ENCODE measurements at regions not wholly inside any gene's neighbourhood (a gene's known extent, or its start where the extent isn't known, plus 50 kb on each side); places are given as distances from the start of the nearest gene placed in this dataset.

DNA sequence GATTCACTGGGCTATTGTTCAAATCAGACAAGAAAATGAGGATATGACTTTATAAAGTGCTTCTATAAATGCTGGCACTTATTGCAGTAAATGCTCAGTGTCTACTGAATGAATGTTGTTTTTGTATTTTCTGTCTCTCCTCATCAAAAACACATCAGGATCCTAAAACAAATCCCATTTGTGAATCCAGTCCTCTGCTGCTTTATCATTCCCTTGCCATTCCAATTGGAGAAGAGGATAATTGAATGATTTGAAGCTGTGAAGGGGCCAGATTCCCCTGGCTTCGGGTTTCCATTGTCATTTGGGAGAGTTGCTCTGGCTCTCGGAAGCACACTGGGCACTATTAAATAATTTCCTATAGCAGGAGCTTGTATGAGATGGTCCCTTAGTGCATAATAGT is 666.8 kb downstream of the ACTL7B start:
- TF ChIP-seq, protein P1, sequence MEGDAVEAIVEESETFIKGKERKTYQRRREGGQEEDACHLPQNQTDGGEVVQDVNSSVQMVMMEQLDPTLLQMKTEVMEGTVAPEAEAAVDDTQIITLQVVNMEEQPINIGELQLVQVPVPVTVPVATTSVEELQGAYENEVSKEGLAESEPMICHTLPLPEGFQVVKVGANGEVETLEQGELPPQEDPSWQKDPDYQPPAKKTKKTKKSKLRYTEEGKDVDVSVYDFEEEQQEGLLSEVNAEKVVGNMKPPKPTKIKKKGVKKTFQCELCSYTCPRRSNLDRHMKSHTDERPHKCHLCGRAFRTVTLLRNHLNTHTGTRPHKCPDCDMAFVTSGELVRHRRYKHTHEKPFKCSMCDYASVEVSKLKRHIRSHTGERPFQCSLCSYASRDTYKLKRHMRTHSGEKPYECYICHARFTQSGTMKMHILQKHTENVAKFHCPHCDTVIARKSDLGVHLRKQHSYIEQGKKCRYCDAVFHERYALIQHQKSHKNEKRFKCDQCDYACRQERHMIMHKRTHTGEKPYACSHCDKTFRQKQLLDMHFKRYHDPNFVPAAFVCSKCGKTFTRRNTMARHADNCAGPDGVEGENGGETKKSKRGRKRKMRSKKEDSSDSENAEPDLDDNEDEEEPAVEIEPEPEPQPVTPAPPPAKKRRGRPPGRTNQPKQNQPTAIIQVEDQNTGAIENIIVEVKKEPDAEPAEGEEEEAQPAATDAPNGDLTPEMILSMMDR (conservative IDR thresholded peaks at IDR 0.05) = no peak
- no peak overlapping the region for H3K27ac ChIP-seq

DNA sequence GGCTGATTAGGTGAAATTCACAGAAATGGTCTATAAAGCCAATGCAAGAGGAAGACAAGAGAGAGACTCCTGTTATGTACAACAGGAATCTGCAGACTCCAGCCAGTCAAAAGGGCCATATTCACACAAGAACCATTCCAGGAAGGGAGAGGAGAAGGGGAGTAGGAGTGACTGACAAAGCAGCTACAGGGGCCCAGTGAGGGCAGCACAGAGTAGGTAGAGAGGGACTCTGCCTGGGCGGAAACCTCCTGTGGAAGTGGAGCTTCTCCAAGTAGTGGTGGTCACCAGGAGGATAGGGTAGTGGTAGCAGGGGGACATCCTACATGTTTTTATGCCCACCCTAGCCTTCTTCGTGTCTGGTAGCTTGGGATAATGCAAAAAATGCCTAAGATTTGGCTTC is 667.3 kb downstream of the ACTL7B start:
- TF ChIP-seq, protein P1 (conservative IDR thresholded peaks at IDR 0.05) = no peak
- no peak overlapping the region for H3K27ac ChIP-seq

DNA sequence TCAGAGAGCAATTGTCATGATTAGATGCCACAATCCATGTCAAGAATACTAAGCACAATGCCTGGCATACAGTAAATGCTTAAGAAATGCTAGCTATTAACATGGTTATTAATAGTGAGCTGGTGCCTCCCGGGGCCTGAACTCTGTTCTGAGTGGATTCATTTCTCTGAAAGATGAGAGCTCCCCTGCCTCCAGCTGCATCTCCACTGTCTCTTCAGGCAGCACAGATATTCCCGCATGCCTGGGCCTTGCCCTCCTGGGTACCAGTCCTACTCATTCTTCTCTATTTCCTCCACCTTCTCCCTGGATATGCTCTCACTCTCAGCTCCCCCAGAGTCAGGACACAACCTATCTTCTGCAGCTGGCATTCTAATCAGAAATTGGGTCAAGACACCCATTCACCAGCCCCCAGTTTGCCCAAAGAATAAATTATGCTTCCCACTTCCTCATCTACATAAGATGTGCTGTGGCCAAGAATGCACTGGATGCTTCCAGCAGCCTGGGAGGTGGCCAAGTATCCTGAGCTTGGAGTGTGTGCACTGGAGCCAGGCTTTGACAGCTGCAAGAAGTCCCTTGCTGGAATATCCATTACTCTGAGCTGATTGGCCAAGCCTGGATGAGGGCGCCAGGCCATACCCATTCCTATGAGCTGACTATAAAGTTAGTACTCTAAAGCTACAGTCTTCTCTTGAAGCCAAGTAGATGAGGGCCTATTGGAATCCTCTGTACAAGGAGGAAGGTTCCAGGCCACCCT is 669.0 kb downstream of the ACTL7B start:
- TF ChIP-seq, protein P1 (conservative IDR thresholded peaks at IDR 0.05) = no peak
- H3K27ac ChIP-seq = no peak overlapping the region

DNA sequence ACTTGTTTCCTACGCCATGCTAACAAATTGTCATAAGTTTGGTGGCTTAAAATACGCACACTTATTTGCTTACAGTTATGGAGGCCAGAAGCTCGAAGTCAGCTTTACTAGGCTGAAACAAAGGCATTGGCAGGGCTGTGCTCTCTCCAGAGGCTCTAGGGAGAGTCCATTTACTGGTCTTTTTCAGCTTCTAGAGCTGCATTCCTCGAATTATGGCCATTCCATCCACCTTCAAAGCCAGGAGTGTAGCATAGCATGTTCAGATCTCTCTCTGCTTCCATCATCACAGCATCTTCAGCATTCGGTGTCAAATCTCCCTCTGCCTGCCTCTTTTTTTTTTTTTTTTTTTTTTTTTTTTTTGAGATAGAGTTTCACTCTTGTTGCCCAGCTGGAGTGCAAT is 670.2 kb downstream of the ACTL7B start:
- TF ChIP-seq, protein P1 (conservative IDR thresholded peaks at IDR 0.05) = no peak
- no peak overlapping the region for H3K27ac ChIP-seq

DNA sequence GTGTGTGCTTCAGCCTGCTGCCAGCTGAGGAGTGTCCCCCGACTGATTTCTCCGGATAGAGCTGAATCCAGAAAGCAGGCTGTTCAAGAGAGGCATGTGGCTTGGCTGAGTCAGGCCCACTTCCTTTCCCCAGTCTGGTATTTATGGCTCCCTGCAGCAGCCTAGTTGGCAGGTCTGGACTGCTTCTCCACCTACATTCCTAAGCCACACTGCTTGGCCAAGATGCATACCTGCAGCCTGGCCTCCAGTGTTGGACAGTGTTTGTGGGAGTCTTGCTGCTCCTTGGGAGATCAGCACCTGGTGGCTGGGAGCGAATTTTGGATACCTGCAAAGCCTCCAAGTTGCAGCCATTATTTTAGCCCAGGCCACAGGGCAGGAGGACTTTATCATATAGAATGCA is 670.8 kb downstream of the ACTL7B start:
- H3K27ac ChIP-seq = no peak overlapping the region
- TF ChIP-seq, protein P1 (conservative IDR thresholded peaks at IDR 0.05) = no peak

DNA sequence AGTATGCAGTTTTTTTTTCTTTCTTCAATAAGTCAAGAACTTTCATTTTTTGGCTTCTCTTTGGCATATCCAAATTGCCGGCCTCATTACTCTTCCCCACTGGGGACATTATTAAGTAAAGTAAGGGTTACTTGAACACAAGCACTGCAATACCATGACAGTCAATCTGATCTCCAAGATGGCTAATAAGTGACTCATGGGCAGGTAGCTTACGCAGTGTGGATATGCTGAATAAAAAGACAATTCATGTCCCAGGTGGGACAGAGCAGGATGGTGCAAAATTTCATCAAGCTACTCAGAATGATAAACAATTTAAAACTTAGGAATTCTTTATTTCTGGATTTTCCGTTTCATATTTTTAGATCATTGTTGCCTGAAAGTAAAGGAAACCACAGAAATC is 671.8 kb downstream of the ACTL7B start:
- no peak overlapping the region for H3K27ac ChIP-seq
- TF ChIP-seq, protein P1 (conservative IDR thresholded peaks at IDR 0.05) = no peak

DNA sequence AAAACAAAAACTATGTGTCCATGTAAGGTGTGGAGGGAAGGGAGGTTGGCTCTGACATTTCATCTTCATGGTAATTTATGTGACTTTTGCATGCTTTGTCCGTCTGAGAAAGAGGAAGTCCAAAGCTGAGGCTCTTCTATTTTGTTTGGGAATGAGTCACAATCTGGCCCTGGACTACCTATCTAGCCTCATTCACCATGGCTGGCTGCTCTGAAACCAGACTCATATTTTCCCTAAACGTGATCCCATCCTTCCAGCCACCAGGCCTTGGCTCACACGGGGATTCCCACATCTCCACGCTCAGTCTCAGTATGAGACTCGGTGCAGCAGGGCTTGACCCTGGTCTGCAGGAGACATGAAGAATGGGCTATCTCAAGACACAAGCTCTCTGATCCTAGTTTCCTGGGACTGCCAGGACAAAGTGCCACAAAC is 672.8 kb downstream of the ACTL7B start:
- TF ChIP-seq, protein P1 (conservative IDR thresholded peaks at IDR 0.05) = no peak
- H3K27ac ChIP-seq = no peak overlapping the region
